CD4-positive, alpha-beta memory T cell (primary cell): ENCODE measurements at regions not wholly inside any gene's neighbourhood (a gene's known extent, or its start where the extent isn't known, plus 50 kb on each side); places are given as distances from the start of the nearest gene placed in this dataset.
"Not testable (repeated sequence)": the region's sequence is repeated elsewhere in the genome, so short reads cannot be mapped to it uniquely, and the experiment has no call there.

Experiments
- CTCF ChIA-PET: fragments of 350-600 bp; sonication (Branson Sonifier 250); formaldehyde crosslinking; loops from one replicate; lab custom pipeline; 2021; ENCODE audit warnings: inconsistent platforms; ENCODE audit not compliant: partially characterized antibody; lab: Charles Lee
- POLR2A ChIA-PET: fragments of 350-600 bp; sonication (Branson Sonifier 250); formaldehyde crosslinking; loops from one replicate; lab custom pipeline; 2021; ENCODE audit not compliant: partially characterized antibody; lab: Charles Lee
- DNase-seq, 5 donors: peaks; one replicate each; pipeline versions ENCODE4 v3.0.0 to v3.0.0-alpha.2; 2020 to 2022; ENCODE audit warnings: mixed read lengths in 1 of 5
- H3K27ac ChIP-seq: one replicate; pipeline ENCODE4 v1.7.0; 2013; ENCODE audit warnings: low read depth, low read length
- H3K27me3 ChIP-seq: 2 replicates; pipeline ENCODE4 v1.7.0; 2013; ENCODE audit warnings: mild to moderate bottlenecking, low read length, moderate library complexity; ENCODE audit not compliant: insufficient read depth
- H3K36me3 ChIP-seq: 2 replicates; pipeline ENCODE4 v1.7.0; 2013; ENCODE audit warnings: mild to moderate bottlenecking, low read length, moderate library complexity; ENCODE audit not compliant: insufficient read depth
- H3K4me1 ChIP-seq: 2 replicates; pipeline ENCODE4 v1.7.0; 2013; ENCODE audit warnings: mild to moderate bottlenecking, low read length, moderate library complexity; ENCODE audit not compliant: insufficient read depth
- H3K4me3 ChIP-seq, 2 donors: one replicate each; pipeline ENCODE4 v1.7.0; 2013; ENCODE audit warnings: low read length in 2 of 2, mild to moderate bottlenecking in 1 of 2
- H3K9me3 ChIP-seq, 2 donors: one replicate each; pipeline ENCODE4 v1.7.0; 2013; ENCODE audit warnings: low read length in 2 of 2, control low read depth in 1 of 2; ENCODE audit not compliant: control insufficient read depth in 1 of 2
- H3K27ac Mint-ChIP-seq, 7 donors: one replicate each; pipeline ENCODE4 v1.8.0; 2020 to 2021; ENCODE audit warnings: mixed read lengths in 7 of 7, mild to moderate bottlenecking in 6 of 7, inconsistent platforms in 3 of 7, moderate library complexity in 3 of 7
- H3K27me3 Mint-ChIP-seq, 2 donors: one replicate each; pipeline ENCODE4 v1.8.0; 2020 to 2021; ENCODE audit warnings: mixed read lengths in 2 of 2
- H3K36me3 Mint-ChIP-seq, 2 donors: one replicate each; pipeline ENCODE4 v1.8.0; 2020 to 2021; ENCODE audit warnings: mixed read lengths in 2 of 2, inconsistent platforms in 1 of 2, mild to moderate bottlenecking in 1 of 2
- H3K4me1 Mint-ChIP-seq, 4 donors: one replicate each; pipeline ENCODE4 v1.8.0; 2020 to 2021; ENCODE audit warnings: mixed read lengths in 4 of 4, mild to moderate bottlenecking in 1 of 4
- H3K4me3 Mint-ChIP-seq, 8 donors: one replicate each; pipeline ENCODE4 v1.8.0; 2020 to 2021; ENCODE audit warnings: mixed read lengths in 8 of 8, mild to moderate bottlenecking in 7 of 8, moderate library complexity in 6 of 8, inconsistent platforms in 3 of 8
- H3K9me3 Mint-ChIP-seq, 8 donors: one replicate each; pipeline ENCODE4 v1.8.0; 2020 to 2021; ENCODE audit warnings: mixed read lengths in 8 of 8, mild to moderate bottlenecking in 5 of 8, inconsistent platforms in 3 of 8, moderate library complexity in 1 of 8
- intact Hi-C: fragments of 100-400 bp; cut with micrococcal nuclease; formaldehyde crosslinking; loops from one replicate; pipeline ENCODE4 v1.15.1; 2023

DNA sequence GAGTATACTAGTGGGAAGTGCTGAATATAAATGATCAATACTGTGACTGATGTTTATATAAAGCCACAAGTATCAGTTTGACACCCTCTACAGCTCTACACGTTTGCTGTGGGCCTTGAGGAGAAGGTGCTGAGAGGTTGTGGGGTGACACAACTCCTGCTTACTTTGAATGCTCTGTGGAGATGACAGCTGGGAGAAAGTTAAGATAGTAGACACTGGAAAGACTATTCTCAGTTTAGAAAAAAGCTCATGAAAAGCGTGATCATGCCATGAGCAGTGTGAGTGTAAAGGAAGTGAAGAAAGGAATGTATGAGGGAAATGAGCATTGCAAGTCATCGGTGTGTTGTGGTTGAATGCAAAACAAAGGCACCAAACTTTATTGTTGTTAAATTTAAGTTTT is 215.8 kb downstream of the UTRN start:
- no peak for DNase-seq
- Histone ChIP-seq H3K27ac (no peak overlapping the region), H3K4me3 (no peak overlapping the region), H3K4me1 (peaks cover 14% of the 10 kb centered on the region), H3K27me3 (no peaks in the 10 kb centered on the region), H3K36me3 (peaks cover 16% of the 10 kb centered on the region), H3K9me3 (no peaks in the 10 kb centered on the region)
- intact Hi-C loops = no loop called here
- H3K27me3 Mint-ChIP-seq = no peaks in the 10 kb centered on the region
- H3K4me3 Mint-ChIP-seq = peak overlapping the region in 4 of 8 donors; percentile 0 to 58 (median 14)
- peaks cover 0 to 21% (median 13%) of the 10 kb centered on the region in 8 donors for H3K9me3 Mint-ChIP-seq
- CTCF ChIA-PET = interaction anchor here (0.7 kb wide), 1 partner anchor 9 kb away, joined by 3 read pairs; no protein-coding TSS in a partner anchor
- POLR2A ChIA-PET = interaction anchor here (1.1 kb wide), 1 partner anchor 349 kb away, joined by 4 read pairs; no protein-coding TSS in a partner anchor
- peaks cover 30 to 52% (median 46%) of the 10 kb centered on the region in 4 donors for H3K4me1 Mint-ChIP-seq
- H3K27ac Mint-ChIP-seq = peak overlapping the region in 6 of 7 donors; percentile 3 to 68 (median 40)
- H3K36me3 Mint-ChIP-seq = peaks cover 75 to 79% of the 10 kb centered on the region in 2 donors

GRCh38 chr6:144505214-144505613 is 220.1 kb downstream of the UTRN start:
- CTCF ChIA-PET = not testable (repeated sequence)

GRCh38 chr6:144506051-144506450 is 220.9 kb downstream of the UTRN start:
- intact Hi-C loops, CTCF ChIA-PET, H3K36me3 ChIP-seq, H3K27me3 Mint-ChIP-seq, H3K27me3 ChIP-seq, H3K4me1 ChIP-seq, H3K27ac ChIP-seq, H3K27ac Mint-ChIP-seq, POLR2A ChIA-PET, H3K4me3 ChIP-seq, H3K9me3 ChIP-seq, DNase-seq: not testable (repeated sequence)
- Mint-ChIP-seq H3K36me3 (peaks cover 72 to 73% of the 10 kb centered on the region in 2 donors), H3K9me3 (peaks cover 0 to 29% (median 16%) of the 10 kb centered on the region in 8 donors), H3K4me3 (peak overlapping the region in 1 of 8 donors; percentile 34), H3K4me1 (peaks cover 13 to 53% (median 31%) of the 10 kb centered on the region in 4 donors)

More at GRCh38 chr6:144505214-144505613, 220.1 kb downstream of the UTRN start:
- H3K9me3 ChIP-seq, H3K27ac ChIP-seq, H3K27ac Mint-ChIP-seq, H3K36me3 ChIP-seq, H3K27me3 ChIP-seq, DNase-seq, H3K27me3 Mint-ChIP-seq, H3K4me1 ChIP-seq, H3K4me3 ChIP-seq, intact Hi-C loops: not testable (repeated sequence)
- peaks cover 0 to 29% (median 16%) of the 10 kb centered on the region in 8 donors for H3K9me3 Mint-ChIP-seq
- peaks cover 75 to 77% of the 10 kb centered on the region in 2 donors for H3K36me3 Mint-ChIP-seq
- POLR2A ChIA-PET = interaction anchor here (1.5 kb wide), 1 partner anchor 9 kb away, joined by 3 read pairs; no protein-coding TSS in a partner anchor
- peak overlapping the region in 1 of 8 donors; percentile 45 for H3K4me3 Mint-ChIP-seq
- peaks cover 18 to 55% (median 36%) of the 10 kb centered on the region in 4 donors for H3K4me1 Mint-ChIP-seq

DNA sequence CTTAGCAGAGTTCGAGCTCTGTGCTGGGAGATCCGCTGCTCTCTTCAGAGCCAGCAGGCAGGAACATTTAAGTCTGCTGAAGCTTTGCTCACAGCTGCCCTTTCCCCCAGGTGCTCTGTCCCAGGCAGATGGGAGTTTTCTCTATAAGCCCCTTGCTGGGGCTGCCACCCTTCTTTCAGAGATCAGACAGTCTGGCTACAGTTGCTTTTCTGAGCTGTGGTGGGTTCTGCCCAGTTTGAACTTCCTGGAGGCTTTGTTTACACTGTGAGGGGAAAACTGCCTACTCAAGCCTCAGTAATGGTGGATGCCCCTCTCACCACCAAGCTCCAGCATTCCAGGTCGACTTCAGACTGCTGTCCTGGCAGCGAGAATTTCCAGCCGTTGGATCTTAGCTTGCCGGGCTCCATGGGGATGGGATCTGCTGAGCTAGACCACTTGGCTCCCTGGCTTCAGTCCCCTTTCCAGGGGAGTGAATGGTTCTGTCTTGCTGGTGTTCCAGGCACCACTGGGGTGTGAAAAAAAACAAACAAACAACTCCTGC is 222.7 kb downstream of the UTRN start:
- H3K9me3 Mint-ChIP-seq = peaks cover 0 to 28% (median 16%) of the 10 kb centered on the region in 8 donors
- H3K9me3 ChIP-seq, H3K27me3 Mint-ChIP-seq, DNase-seq, H3K36me3 ChIP-seq, intact Hi-C loops, H3K4me3 Mint-ChIP-seq, H3K27ac ChIP-seq, H3K4me3 ChIP-seq, POLR2A ChIA-PET, CTCF ChIA-PET, H3K27ac Mint-ChIP-seq, H3K27me3 ChIP-seq, H3K4me1 ChIP-seq: not testable (repeated sequence)
- H3K36me3 Mint-ChIP-seq = peaks cover 67 to 69% of the 10 kb centered on the region in 2 donors
- H3K4me1 Mint-ChIP-seq = peaks cover 11 to 49% (median 28%) of the 10 kb centered on the region in 4 donors

GRCh38 chr6:144510859-144511258 is 225.7 kb downstream of the UTRN start:
- Mint-ChIP-seq H3K27me3 (no peaks in the 10 kb centered on the region), H3K36me3 (peaks cover 51 to 57% of the 10 kb centered on the region in 2 donors), H3K4me1 (peaks cover 4 to 26% (median 12%) of the 10 kb centered on the region in 4 donors), H3K4me3 (no peak overlapping the region), H3K27ac (no peak overlapping the region), H3K9me3 (peaks cover 0 to 9% (median 3%) of the 10 kb centered on the region in 8 donors)
- no peak overlapping the region for H3K27ac ChIP-seq
- peaks cover 26% of the 10 kb centered on the region for H3K36me3 ChIP-seq
- CTCF ChIA-PET = interaction anchor here (1.0 to 1.3 kb wide), 3 partner anchors 10 to 42 kb away, joined by 3 to 4 read pairs (median 3); no protein-coding TSS in a partner anchor
- no peaks in the 10 kb centered on the region for H3K9me3 ChIP-seq
- no peak for DNase-seq
- intact Hi-C loops = no loop called here
- no peaks in the 10 kb centered on the region for H3K27me3 ChIP-seq
- H3K4me3 ChIP-seq = no peak overlapping the region
- POLR2A ChIA-PET = no interaction called here
- no peaks in the 10 kb centered on the region for H3K4me1 ChIP-seq

DNA sequence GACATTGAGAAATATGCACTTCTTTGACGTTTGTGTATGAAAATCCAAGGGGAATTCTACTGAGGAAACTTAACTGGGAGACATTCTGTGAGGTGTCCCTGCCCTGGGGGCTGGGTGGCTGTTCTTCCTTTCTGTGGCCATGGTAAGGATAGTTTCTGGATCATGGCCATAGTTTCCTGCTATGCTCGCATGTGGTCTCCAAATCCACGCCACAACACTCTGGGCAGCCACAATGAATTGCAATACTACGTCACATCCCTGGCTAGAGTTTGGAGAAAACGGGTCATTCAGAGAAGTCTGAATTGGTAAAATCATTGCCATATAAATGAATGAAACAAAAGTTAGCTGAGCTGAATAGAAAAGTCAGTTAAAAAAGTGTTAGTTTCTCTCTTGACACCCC is 230.6 kb downstream of the UTRN start:
- intact Hi-C loops = no loop called here
- no peak overlapping the region for H3K27ac Mint-ChIP-seq
- ChIA-PET CTCF (no interaction called here), POLR2A (no interaction called here)
- Histone ChIP-seq H3K4me1 (no peaks in the 10 kb centered on the region), H3K27ac (no peak overlapping the region), H3K9me3 (no peaks in the 10 kb centered on the region), H3K36me3 (peaks cover 27% of the 10 kb centered on the region), H3K27me3 (no peaks in the 10 kb centered on the region), H3K4me3 (no peak overlapping the region)
- DNase-seq = no peak
- no peaks in the 10 kb centered on the region for H3K27me3 Mint-ChIP-seq
- H3K4me1 Mint-ChIP-seq = peaks cover 0 to 5% (median 0%) of the 10 kb centered on the region in 4 donors
- no peaks in the 10 kb centered on the region for H3K9me3 Mint-ChIP-seq
- no peak overlapping the region for H3K4me3 Mint-ChIP-seq
- H3K36me3 Mint-ChIP-seq = peaks cover 48 to 55% of the 10 kb centered on the region in 2 donors

DNA sequence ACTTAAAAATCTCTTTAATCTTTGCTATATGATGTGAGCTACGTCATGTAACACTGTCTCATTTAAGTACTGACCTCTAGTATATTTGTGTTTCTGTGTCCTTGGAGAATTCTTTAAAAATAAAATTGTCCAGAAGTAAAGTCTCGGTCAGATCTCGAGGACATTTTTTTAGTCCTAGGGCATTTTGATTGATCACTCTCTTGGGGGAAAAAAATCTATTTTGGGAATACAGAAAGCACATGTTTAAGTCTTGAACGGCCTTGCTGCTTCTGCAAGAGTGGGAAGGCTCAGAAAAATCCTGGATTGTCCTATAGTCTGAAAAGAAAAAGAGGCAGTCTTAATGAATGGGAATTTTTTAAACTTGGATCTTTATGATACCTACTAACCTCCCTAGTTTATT is 234.3 kb downstream of the UTRN start:
- Mint-ChIP-seq H3K36me3 (peaks cover 46 to 60% of the 10 kb centered on the region in 2 donors), H3K4me3 (no peak overlapping the region), H3K9me3 (no peaks in the 10 kb centered on the region), H3K27me3 (no peaks in the 10 kb centered on the region), H3K27ac (peak overlapping the region in 1 of 7 donors; percentile 11), H3K4me1 (peaks cover 0 to 2% (median under 1%) of the 10 kb centered on the region in 4 donors)
- H3K4me1 ChIP-seq = no peaks in the 10 kb centered on the region
- ChIA-PET POLR2A (no interaction called here), CTCF (no interaction called here)
- H3K27me3 ChIP-seq = no peaks in the 10 kb centered on the region
- intact Hi-C loops = no loop called here
- H3K27ac ChIP-seq = no peak overlapping the region
- no peaks in the 10 kb centered on the region for H3K9me3 ChIP-seq
- no peak overlapping the region for H3K4me3 ChIP-seq
- no peak for DNase-seq
- peaks cover 38% of the 10 kb centered on the region for H3K36me3 ChIP-seq
